IgD-negative memory B cell (primary cell): ENCODE measurements at regions not wholly inside any gene's neighbourhood (a gene's known extent, or its start where the extent isn't known, plus 50 kb on each side); places are given as distances from the start of the nearest gene placed in this dataset.

Experiments
- H3K27ac Mint-ChIP-seq, 3 donors: one replicate each; pipeline ENCODE4 v1.8.0; 2020 to 2022; ENCODE audit warnings: mild to moderate bottlenecking in 3 of 3, mixed read lengths in 3 of 3, moderate library complexity in 1 of 3
- H3K27me3 Mint-ChIP-seq: one replicate; pipeline ENCODE4 v1.8.0; 2021; ENCODE audit warnings: mixed read lengths
- H3K36me3 Mint-ChIP-seq: one replicate; pipeline ENCODE4 v1.8.0; 2020; ENCODE audit warnings: mild to moderate bottlenecking, mixed read lengths
- H3K4me1 Mint-ChIP-seq, 3 donors: one replicate each; pipeline ENCODE4 v1.8.0; 2020 to 2022; ENCODE audit warnings: mixed read lengths in 3 of 3, mild to moderate bottlenecking in 1 of 3
- H3K4me3 Mint-ChIP-seq, 4 donors: one replicate each; pipeline ENCODE4 v1.8.0; 2020 to 2022; ENCODE audit warnings: mild to moderate bottlenecking in 4 of 4, mixed read lengths in 4 of 4, moderate library complexity in 3 of 4
- H3K9me3 Mint-ChIP-seq, 3 donors: one replicate each; pipeline ENCODE4 v1.8.0; 2020 to 2021; ENCODE audit warnings: mixed read lengths in 3 of 3, mild to moderate bottlenecking in 1 of 3

DNA sequence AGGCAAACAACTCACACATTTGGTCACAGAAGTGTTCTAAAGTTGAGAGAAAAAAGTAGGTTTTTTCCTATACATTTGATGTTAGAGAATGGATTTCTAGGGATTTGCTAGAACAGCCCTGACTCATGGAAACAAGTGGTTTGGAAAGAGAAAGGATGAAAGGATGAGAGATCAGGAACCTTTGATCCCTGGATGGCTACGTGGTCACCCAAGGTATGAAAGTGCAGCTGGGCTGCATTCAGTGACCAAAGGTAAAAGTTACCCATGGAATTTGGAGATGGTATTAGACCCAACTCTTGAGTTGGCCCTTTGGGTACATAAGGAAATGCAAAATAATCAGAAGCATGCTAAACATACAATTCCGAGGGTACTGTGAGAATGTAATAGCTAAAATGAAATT, 61.3 kb upstream of the SPIN1 start:
- Mint-ChIP-seq H3K27ac (no peak overlapping the region), H3K4me3 (no peak overlapping the region), H3K9me3 (peaks cover 0 to 8% (median 0%) of the 10 kb centered on the region in 3 donors), H3K4me1 (peaks cover 4 to 7% (median 5%) of the 10 kb centered on the region in 3 donors), H3K36me3 (no peaks in the 10 kb centered on the region), H3K27me3 (peaks cover 16% of the 10 kb centered on the region)

DNA sequence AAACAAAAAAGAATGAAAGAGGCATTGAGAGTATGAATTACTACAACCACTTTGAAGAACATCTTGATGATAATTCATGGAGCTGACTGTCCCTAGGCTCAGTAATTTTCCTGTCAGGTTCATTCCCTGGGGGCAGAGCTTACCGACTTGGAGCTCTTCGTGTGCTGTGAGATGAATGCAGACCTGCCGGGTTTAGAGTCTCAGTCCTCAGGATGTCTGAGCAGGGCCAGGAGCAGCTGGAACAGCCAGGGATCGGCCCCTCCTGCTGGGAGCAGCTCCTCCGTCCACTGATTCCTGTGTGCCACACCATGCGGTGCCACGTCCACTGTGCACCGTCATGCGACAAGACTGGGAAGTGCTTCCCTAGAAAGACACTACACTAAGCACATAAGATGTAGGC, 62.2 kb upstream of the SPIN1 start:
- Mint-ChIP-seq H3K27ac (no peak overlapping the region), H3K4me1 (peaks cover 5 to 10% (median 7%) of the 10 kb centered on the region in 3 donors), H3K27me3 (peaks cover 16% of the 10 kb centered on the region), H3K36me3 (no peaks in the 10 kb centered on the region), H3K4me3 (no peak overlapping the region), H3K9me3 (peaks cover 0 to 8% (median 0%) of the 10 kb centered on the region in 3 donors)

DNA sequence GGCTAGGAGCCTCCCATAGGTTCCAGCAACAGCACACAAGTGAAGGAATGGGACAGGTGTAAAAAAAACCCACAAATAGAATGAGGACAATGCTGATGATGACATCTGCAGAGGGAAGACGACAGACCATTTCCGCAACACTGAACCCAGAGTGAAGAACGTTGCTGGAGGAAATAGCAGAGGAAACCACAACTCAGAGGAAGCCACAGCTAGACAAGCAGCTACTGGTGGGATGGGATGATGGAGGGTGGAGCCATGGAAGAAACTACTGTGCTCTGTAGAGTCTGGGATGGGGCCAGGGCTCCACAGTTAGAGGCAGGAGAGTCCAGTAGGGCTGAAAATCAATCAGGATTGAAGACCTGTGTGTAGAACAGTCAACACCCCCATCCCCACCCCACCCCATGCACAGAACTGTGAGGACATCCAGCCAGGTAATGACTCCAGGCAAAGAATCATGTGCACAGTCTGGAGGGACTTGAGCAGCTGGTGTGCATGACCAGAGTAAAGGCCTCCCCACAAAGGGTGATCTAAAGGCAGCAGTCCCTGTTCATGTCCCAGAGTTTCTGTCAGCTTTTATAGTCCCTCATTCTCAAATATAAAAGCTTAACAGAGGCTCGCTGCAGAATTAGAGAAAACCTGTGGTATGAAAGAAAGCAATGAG, 65.2 kb upstream of the SPIN1 start:
- H3K4me3 Mint-ChIP-seq: peak overlapping the region in 1 of 4 donors; percentile 39

DNA sequence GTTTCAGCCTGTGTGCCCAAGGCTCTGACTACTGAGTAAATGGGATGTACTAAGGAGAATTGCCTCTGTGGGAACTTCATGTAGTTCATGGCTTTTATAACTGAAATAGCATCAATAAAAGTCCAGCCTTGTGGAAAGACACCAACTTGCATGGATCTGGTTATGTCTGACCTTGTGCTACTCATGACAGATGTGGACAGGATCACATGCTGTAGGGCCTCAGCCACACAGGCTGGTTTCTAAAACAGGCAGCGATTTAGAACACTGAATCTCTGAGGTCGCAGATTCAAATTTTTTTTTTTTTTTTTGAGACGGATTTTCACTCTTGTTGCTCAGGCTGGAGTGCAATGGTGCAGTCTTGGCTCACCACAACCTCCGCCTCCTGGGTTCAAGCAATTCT, 66.5 kb upstream of the SPIN1 start:
- Mint-ChIP-seq H3K9me3 (peaks cover 0 to 4% (median 0%) of the 10 kb centered on the region in 3 donors), H3K36me3 (no peaks in the 10 kb centered on the region), H3K4me1 (peaks cover 5 to 10% (median 7%) of the 10 kb centered on the region in 3 donors), H3K27ac (no peak overlapping the region), H3K27me3 (peaks cover 14% of the 10 kb centered on the region), H3K4me3 (no peak overlapping the region)

More for the DNA sequence above, 65.2 kb upstream of the SPIN1 start:
- Mint-ChIP-seq H3K27ac (no peak overlapping the region), H3K9me3 (peaks cover 0 to 7% (median 0%) of the 10 kb centered on the region in 3 donors), H3K27me3 (peaks cover 16% of the 10 kb centered on the region), H3K4me1 (peaks cover 5 to 10% (median 7%) of the 10 kb centered on the region in 3 donors), H3K36me3 (no peaks in the 10 kb centered on the region)

DNA sequence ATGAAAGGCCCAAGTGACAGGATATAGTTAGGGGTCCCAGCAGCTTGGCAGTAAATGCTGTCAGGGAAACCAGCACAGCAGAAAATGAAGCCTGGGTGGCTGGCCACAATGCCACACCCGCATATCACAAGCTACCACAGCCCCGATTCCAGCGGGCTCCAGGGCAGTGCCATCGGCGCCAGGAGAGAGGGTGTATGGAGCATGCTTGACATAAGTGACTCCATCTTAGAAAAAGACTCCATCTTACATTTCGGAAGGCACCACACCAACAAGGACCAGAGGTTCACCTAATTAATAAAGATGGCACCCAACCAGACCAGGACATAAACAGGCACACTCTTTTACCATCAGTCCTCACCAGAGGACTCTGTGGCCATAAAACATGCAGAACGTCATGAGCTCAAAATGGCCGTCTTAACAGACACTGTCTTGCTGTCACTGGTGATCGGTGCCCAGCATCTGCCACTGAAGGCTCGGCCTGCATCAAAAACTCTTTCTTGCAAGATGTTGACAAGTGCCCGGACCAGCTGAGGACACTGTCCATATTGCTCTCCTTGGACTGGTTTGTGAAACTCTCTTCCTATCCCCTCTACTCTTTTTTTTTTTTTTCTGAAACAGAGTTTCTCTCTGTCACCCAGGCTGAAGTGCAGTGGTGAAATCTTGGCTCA, 67.4 kb upstream of the SPIN1 start:
- H3K4me3 Mint-ChIP-seq: no peak overlapping the region
- peaks cover 8% of the 10 kb centered on the region for H3K27me3 Mint-ChIP-seq
- no peak overlapping the region for H3K27ac Mint-ChIP-seq
- H3K9me3 Mint-ChIP-seq: peaks cover 0 to 1% (median 0%) of the 10 kb centered on the region in 3 donors
- peaks cover 5 to 10% (median 7%) of the 10 kb centered on the region in 3 donors for H3K4me1 Mint-ChIP-seq
- H3K36me3 Mint-ChIP-seq: peaks cover 2% of the 10 kb centered on the region

DNA sequence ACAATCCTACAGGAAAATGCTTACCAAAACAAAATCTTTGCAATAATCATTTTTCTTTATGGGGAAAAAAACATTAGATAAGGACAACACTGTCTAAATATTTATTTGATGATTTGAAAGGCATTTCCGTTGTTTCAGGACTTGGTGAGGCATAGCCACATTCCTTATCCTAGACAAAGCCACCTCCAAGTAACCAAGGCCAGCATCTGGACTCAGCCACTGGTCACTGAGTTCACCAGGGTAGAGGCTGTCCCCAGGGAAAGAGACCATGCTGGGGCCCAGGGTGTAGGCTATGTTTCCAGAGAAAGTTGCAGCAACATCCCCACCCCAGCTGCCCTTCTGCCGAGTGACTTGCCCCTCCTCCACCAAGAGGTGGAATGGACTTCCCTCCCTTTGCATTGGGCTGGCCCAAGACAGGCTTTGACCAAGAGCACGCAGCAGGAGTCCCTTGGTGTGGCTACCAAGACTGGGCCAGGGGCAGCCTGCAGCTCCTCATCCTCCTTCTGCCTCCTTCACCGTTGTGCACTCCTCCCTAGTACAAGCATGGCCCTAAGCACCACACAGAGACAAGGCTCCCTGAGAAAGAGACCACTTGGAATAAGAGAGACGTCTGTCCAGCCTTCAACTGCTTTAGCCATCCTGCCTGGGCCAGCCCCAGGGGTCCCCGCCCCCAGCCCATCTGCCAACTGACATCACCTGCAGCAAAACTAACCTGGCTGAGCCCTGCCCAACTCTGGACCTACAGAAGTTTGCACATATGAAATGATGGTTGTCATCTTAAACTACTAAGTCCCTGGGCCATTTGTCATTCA, 68.1 kb upstream of the SPIN1 start:
- Mint-ChIP-seq H3K27ac (no peak overlapping the region), H3K36me3 (peaks cover 4% of the 10 kb centered on the region), H3K27me3 (peaks cover 5% of the 10 kb centered on the region), H3K4me1 (peaks cover 5 to 10% (median 7%) of the 10 kb centered on the region in 3 donors), H3K9me3 (peaks cover 0 to 2% (median 0%) of the 10 kb centered on the region in 3 donors), H3K4me3 (no peak overlapping the region)

DNA sequence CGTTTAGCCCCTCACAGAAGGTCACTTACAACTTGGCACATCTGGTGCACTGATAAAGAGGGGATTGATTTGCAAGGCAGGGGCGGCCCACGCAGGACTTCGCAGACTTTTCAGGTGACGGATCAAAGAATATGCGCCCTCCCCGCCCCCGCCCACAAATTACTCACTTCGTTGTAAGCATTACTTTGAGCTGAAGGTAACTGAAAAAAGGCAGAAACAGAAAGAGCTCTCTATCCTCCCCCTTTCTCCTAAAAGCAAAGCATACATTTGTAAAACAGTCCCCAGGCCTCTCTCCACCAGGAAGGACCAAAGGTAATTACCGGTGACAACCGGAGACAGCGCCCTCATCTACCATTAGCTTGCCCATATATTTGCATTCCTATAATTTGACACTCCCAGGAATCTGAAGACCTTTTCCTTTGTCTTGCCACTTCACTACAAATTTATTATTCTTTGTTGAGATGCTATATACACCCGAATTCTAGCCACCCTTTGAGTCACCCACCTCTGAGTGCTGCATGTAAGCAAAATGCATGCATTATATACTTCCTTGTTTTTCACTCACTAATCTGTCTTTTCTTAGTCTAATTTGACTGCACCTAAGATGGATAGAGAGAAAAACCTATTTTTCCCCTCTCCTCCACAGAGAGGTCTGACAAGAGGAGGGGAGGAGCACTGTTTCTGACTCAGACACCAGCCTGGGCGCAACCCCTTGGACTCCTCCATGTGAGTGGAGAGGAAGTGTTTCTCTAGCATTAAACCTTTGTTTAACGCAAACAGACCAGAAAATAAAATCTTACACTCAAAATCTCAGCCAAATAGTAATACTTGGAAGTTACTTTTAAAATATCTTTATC, 74.7 kb upstream of the SPIN1 start:
- Mint-ChIP-seq H3K4me1 (peaks cover 0 to 2% (median 0%) of the 10 kb centered on the region in 3 donors), H3K9me3 (peaks cover 0 to 2% (median 0%) of the 10 kb centered on the region in 3 donors)

DNA sequence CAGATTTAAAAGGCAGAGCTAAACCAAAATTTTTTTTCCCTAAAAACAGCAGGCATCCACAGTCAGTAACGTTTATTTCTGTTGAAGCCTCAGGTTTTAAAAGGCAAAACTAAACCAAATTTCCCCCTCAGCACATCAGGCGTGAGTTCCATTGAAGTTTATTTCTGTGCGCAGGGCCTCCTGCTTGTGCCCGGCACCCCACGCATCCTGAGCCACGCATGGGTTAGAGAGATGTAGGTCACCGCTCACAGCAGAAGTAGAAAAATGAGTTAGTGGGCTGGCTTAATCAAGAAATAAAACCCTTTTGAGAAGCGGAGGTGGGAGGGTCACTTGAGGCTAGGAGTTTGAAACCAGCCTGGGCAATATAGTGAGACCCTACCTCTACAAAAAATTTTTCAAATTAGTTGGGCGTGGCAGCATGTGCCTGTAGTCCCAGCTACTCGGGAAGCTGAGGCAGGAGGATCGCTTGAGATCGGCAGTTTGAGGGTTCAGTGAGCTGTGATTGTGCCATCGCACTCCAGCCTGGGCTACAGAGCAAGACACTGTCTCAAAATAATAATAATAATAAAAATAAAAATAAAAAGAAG, 75.6 kb upstream of the SPIN1 start:
- H3K27me3 Mint-ChIP-seq: peaks cover 3% of the 10 kb centered on the region
- H3K27ac Mint-ChIP-seq: no peak overlapping the region
- H3K4me3 Mint-ChIP-seq: peak overlapping the region in 1 of 4 donors; percentile 52
- H3K9me3 Mint-ChIP-seq: peaks cover 0 to 2% (median 0%) of the 10 kb centered on the region in 3 donors
- H3K36me3 Mint-ChIP-seq: peaks cover 4% of the 10 kb centered on the region
- peaks cover 0 to 2% (median 0%) of the 10 kb centered on the region in 3 donors for H3K4me1 Mint-ChIP-seq

More for the DNA sequence above, 74.7 kb upstream of the SPIN1 start:
- H3K36me3 Mint-ChIP-seq: peaks cover 4% of the 10 kb centered on the region
- H3K27me3 Mint-ChIP-seq: peaks cover 3% of the 10 kb centered on the region
- peak overlapping the region in 1 of 4 donors; percentile 67 for H3K4me3 Mint-ChIP-seq
- no peak overlapping the region for H3K27ac Mint-ChIP-seq

DNA sequence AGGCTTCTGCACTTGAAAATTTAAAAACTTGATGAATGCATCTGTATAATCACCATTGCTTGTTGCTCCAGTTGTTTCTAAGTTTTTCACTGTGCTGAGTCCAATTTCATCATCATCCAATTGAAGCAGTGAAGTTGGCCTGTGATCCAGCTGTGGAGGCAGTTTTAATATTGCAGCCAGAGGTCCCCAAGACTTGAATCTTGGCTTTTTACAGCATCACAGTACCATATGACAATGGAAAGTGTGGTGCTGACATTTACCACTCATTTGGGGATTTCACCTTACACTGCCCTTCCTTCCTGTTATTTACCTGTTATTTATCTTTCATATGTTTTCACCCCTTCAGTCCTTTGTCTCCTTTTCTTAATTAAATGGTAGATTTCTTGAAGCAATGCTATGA, 76.2 kb upstream of the SPIN1 start:
- no peak overlapping the region for H3K4me3 Mint-ChIP-seq
- peaks cover 0 to 4% (median 0%) of the 10 kb centered on the region in 3 donors for H3K9me3 Mint-ChIP-seq
- H3K36me3 Mint-ChIP-seq: peaks cover 4% of the 10 kb centered on the region
- no peak overlapping the region for H3K27ac Mint-ChIP-seq
- peaks cover 3% of the 10 kb centered on the region for H3K27me3 Mint-ChIP-seq
- peaks cover 0 to 2% (median 0%) of the 10 kb centered on the region in 3 donors for H3K4me1 Mint-ChIP-seq

DNA sequence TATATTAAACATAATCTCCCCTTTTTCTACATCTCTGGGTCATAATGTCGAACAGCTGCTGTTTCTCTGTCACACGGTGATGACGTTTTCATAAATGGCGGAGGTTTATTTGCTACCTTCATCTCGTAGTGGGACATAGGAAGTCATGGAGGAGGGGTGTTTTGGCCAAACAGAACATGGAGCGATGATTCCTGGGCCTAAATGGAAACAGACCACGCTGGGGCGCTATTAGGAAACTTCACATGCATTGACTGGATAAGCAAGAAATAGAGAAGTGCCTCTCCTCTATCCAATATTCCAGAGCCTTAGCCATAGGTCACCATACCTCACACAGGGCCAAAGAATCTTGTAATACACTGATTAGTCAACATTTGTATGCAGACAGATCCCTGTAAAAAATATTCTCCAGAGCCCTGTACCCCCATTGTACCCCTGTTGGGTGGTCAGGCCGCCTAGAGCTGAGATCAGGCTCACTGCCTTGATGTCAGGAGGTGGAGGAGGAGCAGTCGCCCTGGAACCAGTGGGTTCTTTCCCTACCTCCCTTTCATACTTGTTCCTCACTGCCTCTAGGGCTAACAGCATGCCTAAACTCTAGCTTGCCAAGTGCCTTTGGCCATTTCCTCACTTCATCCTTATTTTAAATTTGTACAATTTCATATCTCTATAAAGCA, 77.8 kb upstream of the SPIN1 start:
- Mint-ChIP-seq H3K4me1 (peaks cover 0 to 2% (median 0%) of the 10 kb centered on the region in 3 donors), H3K27ac (no peak overlapping the region), H3K4me3 (no peak overlapping the region), H3K27me3 (peaks cover 3% of the 10 kb centered on the region), H3K9me3 (peaks cover 0 to 4% (median 0%) of the 10 kb centered on the region in 3 donors), H3K36me3 (no peaks in the 10 kb centered on the region)

DNA sequence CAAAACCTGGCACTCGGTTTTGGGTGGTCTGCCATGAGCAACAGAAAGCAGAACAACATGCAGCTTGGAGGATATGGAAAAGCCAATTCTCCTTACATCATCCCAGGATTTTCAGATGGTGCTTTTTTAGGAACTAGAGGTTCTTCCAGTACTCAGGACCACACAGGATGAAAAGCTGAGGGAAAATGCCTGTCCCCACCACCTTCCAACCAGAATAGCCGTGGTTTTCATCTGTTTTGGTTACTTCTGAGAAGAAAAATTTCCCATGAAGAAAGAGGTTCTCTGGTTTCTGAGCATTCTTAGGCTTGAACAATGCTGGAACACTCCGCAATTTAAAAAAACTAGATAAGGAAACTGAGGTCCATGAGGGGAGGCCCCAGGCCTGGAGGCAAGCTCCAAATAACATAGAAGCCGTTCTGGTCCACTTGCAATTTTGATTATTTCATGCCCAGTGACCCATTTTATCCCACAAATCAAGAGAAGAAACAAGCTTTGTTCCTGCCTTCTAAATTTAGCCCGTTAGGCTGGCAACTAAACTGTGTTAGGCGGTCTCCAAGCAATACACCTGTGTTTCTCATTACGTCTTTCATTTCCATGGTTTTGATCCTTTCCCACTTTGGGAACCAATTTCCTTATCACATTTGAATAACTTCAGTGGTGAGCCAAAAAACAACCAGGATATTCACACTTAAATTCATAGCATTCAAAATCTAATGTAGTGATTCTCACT, 79.2 kb upstream of the SPIN1 start:
- H3K27ac Mint-ChIP-seq: no peak overlapping the region
- H3K27me3 Mint-ChIP-seq: peaks cover 6% of the 10 kb centered on the region

DNA sequence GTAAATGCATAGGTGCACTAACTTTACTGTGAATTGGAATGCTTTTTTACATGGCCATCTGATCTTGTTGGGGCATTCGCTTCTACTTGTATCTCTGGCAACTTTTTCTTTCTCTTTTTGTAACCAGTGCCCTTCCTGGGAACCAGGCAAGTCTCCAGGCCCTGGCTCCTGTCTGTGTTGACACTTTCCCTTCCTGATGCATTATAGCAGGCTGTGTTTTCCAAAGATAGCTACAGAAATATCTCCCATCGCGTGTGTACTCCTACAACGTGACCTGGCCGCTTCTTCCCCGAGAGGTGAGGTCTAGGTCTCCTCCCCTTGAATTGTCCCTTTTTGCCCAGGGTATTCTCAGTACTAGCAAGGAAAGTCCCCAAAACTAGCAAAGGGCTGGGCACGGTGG, 81.1 kb upstream of the SPIN1 start:
- Mint-ChIP-seq H3K4me3 (no peak overlapping the region), H3K36me3 (no peaks in the 10 kb centered on the region), H3K9me3 (peaks cover 0 to 4% (median 0%) of the 10 kb centered on the region in 3 donors), H3K27me3 (peaks cover 5% of the 10 kb centered on the region), H3K4me1 (peaks cover 0 to 2% (median 2%) of the 10 kb centered on the region in 3 donors), H3K27ac (no peak overlapping the region)

More for the DNA sequence above, 79.2 kb upstream of the SPIN1 start:
- Mint-ChIP-seq H3K4me1 (peaks cover 0 to 2% (median 2%) of the 10 kb centered on the region in 3 donors), H3K36me3 (no peaks in the 10 kb centered on the region), H3K9me3 (peaks cover 0 to 4% (median 0%) of the 10 kb centered on the region in 3 donors), H3K4me3 (no peak overlapping the region)
